SK-N-SH (cell line): ENCODE measurements at regions not wholly inside any gene's neighbourhood (a gene's known extent, or its start where the extent isn't known, plus 50 kb on each side); places are given as distances from the start of the nearest gene placed in this dataset.

Experiments
- CTCF ChIA-PET: fragments of 300-600, 350-600 bp; formaldehyde crosslinking; extraction: SDS; loops from one replicate; lab custom pipeline; 2021; lab: Yijun Ruan, JAX
- POLR2A ChIA-PET: fragments of 350-600 bp; sonication (Branson Sonifier 250); formaldehyde crosslinking; extraction: SDS; loops from one replicate; lab custom pipeline; 2020; ENCODE audit warnings: antibody characterized with exemption, inconsistent platforms; lab: Yijun Ruan, JAX
- DNase-seq: peaks from one replicate; pipeline ENCODE4 v3.0.0; 2012
- H2AFZ ChIP-seq: fragments of 200-600 bp; sonication (generic); 2 replicates; pipeline ENCODE4 v1.8.1; 2016; ENCODE audit warnings: antibody characterized with exemption, mild to moderate bottlenecking, low read depth
- H3F3A ChIP-seq: fragments of 200-600 bp; sonication (generic); replicated peaks from 2 replicates; pipeline ENCODE3; 2016; ENCODE audit warnings: antibody characterized with exemption, mild to moderate bottlenecking; ENCODE audit not compliant: insufficient read depth
- H3K27ac ChIP-seq, 2 experiments: fragments of 200-500 bp in 1 of 2; fragments of 200-600 bp in 1 of 2; sonication (Bioruptor generic) in 1 of 2; sonication (generic), shearing (Covaris generic) in 1 of 2; 2 replicates each; pipeline versions ENCODE4 v1.5.1 to v1.6.1; 2014 to 2016; ENCODE audit warnings: low read depth in 2 of 2, inconsistent platforms in 1 of 2, low read length in 1 of 2, mild to moderate bottlenecking in 1 of 2, mixed read lengths in 1 of 2
- H3K27me3 ChIP-seq: fragments of 200-600 bp; sonication (generic), shearing (Covaris generic); 2 replicates; pipeline ENCODE4 v1.6.1; 2016; ENCODE audit warnings: mixed run types; ENCODE audit not compliant: insufficient read depth
- H3K36me3 ChIP-seq, 2 experiments: fragments of 200-500 bp in 1 of 2; fragments of 200-600 bp in 1 of 2; sonication (Bioruptor generic) in 1 of 2; sonication (generic) in 1 of 2; replicated peaks in 1 of 2; 2 replicates each; pipeline versions ENCODE3 to v1.5.1; 2014 to 2016; ENCODE audit warnings: low read length in 1 of 2, mild to moderate bottlenecking in 1 of 2; ENCODE audit not compliant: insufficient read depth in 2 of 2, control insufficient read depth in 1 of 2
- H3K4me1 ChIP-seq, 2 experiments: fragments of 200-500 bp in 1 of 2; fragments of 200-600 bp in 1 of 2; sonication (Bioruptor generic) in 1 of 2; sonication (generic), shearing (Covaris generic) in 1 of 2; 2 replicates each; pipeline versions ENCODE4 v1.5.1 to v1.6.1; 2014 to 2016; ENCODE audit warnings: low read depth in 1 of 2, low read length in 1 of 2, mixed run types in 1 of 2; ENCODE audit not compliant: insufficient read depth in 2 of 2, control insufficient read depth in 1 of 2
- H3K4me2 ChIP-seq: fragments of 200-600 bp; sonication (generic), shearing (Covaris generic); 2 replicates; pipeline ENCODE4 v1.6.1; 2017; ENCODE audit warnings: mixed run types
- H3K4me3 ChIP-seq, 2 experiments: fragments of 200-500 bp in 1 of 2; fragments of 200-600 bp in 1 of 2; sonication (Bioruptor generic) in 1 of 2; sonication (generic), shearing (Covaris generic) in 1 of 2; 2 replicates each; pipeline versions ENCODE4 v1.5.1 to v1.8.1; 2014 to 2016; ENCODE audit warnings: low read depth in 2 of 2, inconsistent platforms in 1 of 2, low read length in 1 of 2, mild to moderate bottlenecking in 1 of 2, mixed read lengths in 1 of 2, moderate library complexity in 1 of 2
- H3K79me2 ChIP-seq: fragments of 200-600 bp; sonication (generic); 2 replicates; pipeline ENCODE4 v1.8.1; 2017; ENCODE audit warnings: mild to moderate bottlenecking; ENCODE audit not compliant: insufficient read depth
- H3K9ac ChIP-seq: fragments of 200-600 bp; sonication (generic); 2 replicates; pipeline ENCODE4 v1.6.1; 2017; ENCODE audit warnings: mixed run types
- H3K9me2 ChIP-seq: fragments of 200-600 bp; sonication (generic); 2 replicates; pipeline ENCODE4 v1.6.1; 2017; ENCODE audit warnings: mixed run types
- H3K9me3 ChIP-seq: fragments of 200-600 bp; sonication (generic); 2 replicates; pipeline ENCODE4 v1.6.1; 2017; ENCODE audit warnings: mixed run types, mild to moderate bottlenecking, moderate library complexity
- H4K20me1 ChIP-seq: fragments of 200-600 bp; sonication (generic); 2 replicates; pipeline ENCODE4 v1.6.1; 2017; ENCODE audit warnings: mild to moderate bottlenecking, mixed run types; ENCODE audit not compliant: insufficient read depth
- CHD2 ChIP-seq: fragments of 150-350 bp; IDR thresholded peaks from 2 replicates; pipeline ENCODE4 v1.6.1; 2018; ENCODE audit warnings: low read length; ENCODE audit not compliant: partially characterized antibody
- FOXJ3 ChIP-seq: sonication (generic); formaldehyde crosslinking; IDR thresholded peaks from 2 replicates; pipeline ENCODE4 v1.5.1; 2020; ENCODE audit warnings: mild to moderate bottlenecking, missing genetic modification reagents
- GABPA ChIP-seq: IDR thresholded peaks from 2 replicates; pipeline ENCODE4 v1.4.0; 2012; ENCODE audit warnings: low read depth, mild to moderate bottlenecking
- GATA2 ChIP-seq: sonication (generic); formaldehyde crosslinking; IDR thresholded peaks from 2 replicates; pipeline ENCODE4 v1.5.0; 2020; ENCODE audit warnings: mild to moderate bottlenecking, missing genetic modification reagents
- IRF3 ChIP-seq: fragments of 150-350 bp; IDR thresholded peaks from 2 replicates; pipeline ENCODE4 v1.6.1; 2016; ENCODE audit warnings: mild to moderate bottlenecking, low read depth, low read length
- MAX ChIP-seq: IDR thresholded peaks from 2 replicates; pipeline ENCODE4 v1.4.0; 2012; ENCODE audit warnings: low read depth
- POLR2AphosphoS5 ChIP-seq: IDR thresholded peaks from 2 replicates; pipeline ENCODE4 v1.6.1; 2012; ENCODE audit warnings: low read depth, low read length
- RAD21 ChIP-seq: IDR thresholded peaks from 2 replicates; pipeline ENCODE4 v1.6.1; 2012; ENCODE audit warnings: mild to moderate bottlenecking, low read length
- SIN3A ChIP-seq: IDR thresholded peaks from 2 replicates; pipeline ENCODE4 v1.6.1; 2012; ENCODE audit warnings: low read depth, mild to moderate bottlenecking, low read length, moderate library complexity, borderline replicate concordance
- SMC3 ChIP-seq: IDR thresholded peaks from 2 replicates; pipeline ENCODE4 v1.6.1; 2012; ENCODE audit warnings: low read depth, low read length, improper control_type of control experiment
- TAF1 ChIP-seq: IDR thresholded peaks from 2 replicates; pipeline ENCODE4 v1.6.1; 2012; ENCODE audit warnings: low read depth, mild to moderate bottlenecking, low read length, moderate library complexity, borderline replicate concordance
- TCF12 ChIP-seq: IDR thresholded peaks from 2 replicates; pipeline ENCODE4 v1.4.0; 2012
- TEAD4 ChIP-seq: IDR thresholded peaks from 2 replicates; pipeline ENCODE4 v1.4.0; 2012; ENCODE audit warnings: mild to moderate bottlenecking, borderline replicate concordance; ENCODE audit not compliant: insufficient read depth
- USF2 ChIP-seq: fragments of 150-350 bp; IDR thresholded peaks from 2 replicates; pipeline ENCODE4 v1.6.1; 2017; ENCODE audit warnings: antibody characterized with exemption, low read length, low read depth, borderline replicate concordance
- ZBTB33 ChIP-seq: IDR thresholded peaks from 2 replicates; pipeline ENCODE4 v1.4.0; 2012; ENCODE audit warnings: low read depth, borderline replicate concordance
- whole genome bisulfite sequencing: methylation state at CpG from one replicate; pipeline ENCODE4 v1.1.6; 2017; ENCODE audit warnings: low lambda C conversion rate; 5-methylcytosine and 5-hydroxymethylcytosine counted together

GRCh38 chr5:164799391-164799790 lies 1294.0 kb downstream of the MAT2B start:
- H3K9me2 ChIP-seq = no peaks in the 10 kb centered on the region
- no peaks in the 10 kb centered on the region for H3K9me3 ChIP-seq
- no peaks in the 10 kb centered on the region for H3K36me3 ChIP-seq
- no peak overlapping the region for H2AFZ ChIP-seq
- CTCF ChIA-PET = no interaction called here
- TF ChIP-seq TEAD4 = no peak
- no peak for TF ChIP-seq TAF1
- no peak for TF ChIP-seq IRF3
- no peak for TF ChIP-seq USF2
- TF ChIP-seq MAX = no peak
- TF ChIP-seq FOXJ3 (CRISPR knock-in tag) = no peak
- TF ChIP-seq SMC3 = no peak
- no peak for TF ChIP-seq SIN3A
- no peak for TF ChIP-seq GATA2 (CRISPR knock-in tag)
- H3K27me3 ChIP-seq = no peaks in the 10 kb centered on the region
- no peaks in the 10 kb centered on the region for H4K20me1 ChIP-seq
- 28% methylated on average over 2 of the region's 2 CpGs for WGBS
- no peaks in the 10 kb centered on the region for H3F3A ChIP-seq
- H3K4me3 ChIP-seq = no peak overlapping the region
- H3K9ac ChIP-seq = no peak overlapping the region
- no peak overlapping the region for H3K27ac ChIP-seq
- no peak for DNase-seq
- POLR2A ChIA-PET = no interaction called here
- no peaks in the 10 kb centered on the region for H3K4me1 ChIP-seq
- no peak overlapping the region for H3K4me2 ChIP-seq
- H3K79me2 ChIP-seq = no peaks in the 10 kb centered on the region

- no peak overlapping the region for H2AFZ ChIP-seq
- TF ChIP-seq TEAD4 (no peak), CHD2 (no peak), POLR2AphosphoS5 (no peak), GABPA (no peak), TCF12 (no peak), RAD21 (no peak), ZBTB33 (no peak)
- TF ChIP-seq, all 33 proteins: peak for 0
- WGBS = 11% methylated on average over 2 of the region's 4 CpGs
- DNase-seq = no peak
- Histone ChIP-seq H4K20me1 (no peaks in the 10 kb centered on the region), H3K4me3 (no peak overlapping the region; a peak in 1 of 4 replicates), H3K4me2 (no peak overlapping the region), H3K9ac (no peak overlapping the region), H3K4me1 (no peaks in the 10 kb centered on the region), H3K79me2 (no peaks in the 10 kb centered on the region), H3K9me3 (no peaks in the 10 kb centered on the region), H3K9me2 (no peaks in the 10 kb centered on the region), H3K27me3 (no peaks in the 10 kb centered on the region), H3K36me3 (no peaks in the 10 kb centered on the region), H3F3A (no peaks in the 10 kb centered on the region), H3K27ac (no peak overlapping the region)
- ChIA-PET CTCF (no interaction called here), POLR2A (no interaction called here)
Measured at GRCh38 chr5:164801910-164802309, 1296.5 kb downstream of the MAT2B start.
